Lower leg skin (tissue), 3 donors: ENCODE measurements at regions not wholly inside any gene's neighbourhood (a gene's known extent, or its start where the extent isn't known, plus 50 kb on each side); places are given as distances from the start of the nearest gene placed in this dataset.

ENCODE experiments used
- POLR2A ChIP-seq, 2 donors: fragments of 450-650 bp; IDR thresholded peaks; one replicate each; pipeline ENCODE4 v1.6.1; 2016 to 2017; ENCODE audit warnings: antibody characterized with exemption in 2 of 2, mild to moderate bottlenecking in 1 of 2, moderate library complexity in 1 of 2
- TF ChIP-seq, protein P1 (sequence below), 3 donors: fragments of 450-650 bp; IDR thresholded peaks; one replicate each; pipeline ENCODE4 v1.5.1; 2016; ENCODE audit warnings: antibody characterized with exemption in 3 of 3, mild to moderate bottlenecking in 3 of 3, moderate library complexity in 2 of 3

DNA sequence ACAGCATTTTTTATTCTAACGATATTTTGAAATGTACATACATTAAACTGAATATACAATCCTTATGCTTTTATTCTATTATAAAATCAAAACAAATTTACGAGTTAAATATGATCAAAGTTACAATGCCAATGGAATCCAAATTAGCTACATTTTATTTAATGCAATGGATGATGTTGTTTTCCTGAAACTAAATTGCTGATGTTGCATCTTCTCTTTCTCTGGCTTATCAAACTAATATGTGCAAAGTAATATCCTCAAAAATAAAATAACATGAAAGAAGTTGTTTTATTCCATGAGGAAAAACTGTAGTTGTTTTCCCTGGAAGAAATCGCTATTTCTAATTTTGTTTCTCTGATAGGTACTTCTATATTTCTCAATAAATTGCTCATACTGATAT is 106.8 kb downstream of the ASB9 start:
- TF ChIP-seq, protein P1, sequence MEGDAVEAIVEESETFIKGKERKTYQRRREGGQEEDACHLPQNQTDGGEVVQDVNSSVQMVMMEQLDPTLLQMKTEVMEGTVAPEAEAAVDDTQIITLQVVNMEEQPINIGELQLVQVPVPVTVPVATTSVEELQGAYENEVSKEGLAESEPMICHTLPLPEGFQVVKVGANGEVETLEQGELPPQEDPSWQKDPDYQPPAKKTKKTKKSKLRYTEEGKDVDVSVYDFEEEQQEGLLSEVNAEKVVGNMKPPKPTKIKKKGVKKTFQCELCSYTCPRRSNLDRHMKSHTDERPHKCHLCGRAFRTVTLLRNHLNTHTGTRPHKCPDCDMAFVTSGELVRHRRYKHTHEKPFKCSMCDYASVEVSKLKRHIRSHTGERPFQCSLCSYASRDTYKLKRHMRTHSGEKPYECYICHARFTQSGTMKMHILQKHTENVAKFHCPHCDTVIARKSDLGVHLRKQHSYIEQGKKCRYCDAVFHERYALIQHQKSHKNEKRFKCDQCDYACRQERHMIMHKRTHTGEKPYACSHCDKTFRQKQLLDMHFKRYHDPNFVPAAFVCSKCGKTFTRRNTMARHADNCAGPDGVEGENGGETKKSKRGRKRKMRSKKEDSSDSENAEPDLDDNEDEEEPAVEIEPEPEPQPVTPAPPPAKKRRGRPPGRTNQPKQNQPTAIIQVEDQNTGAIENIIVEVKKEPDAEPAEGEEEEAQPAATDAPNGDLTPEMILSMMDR (IDR thresholded peaks at IDR 0.05) = no peak
- TF ChIP-seq POLR2A (IDR thresholded peaks at IDR 0.05) = no peak
